AG09309 (cell line): ENCODE measurements at regions not wholly inside any gene's neighbourhood (a gene's known extent, or its start where the extent isn't known, plus 50 kb on each side); places are given as distances from the start of the nearest gene placed in this dataset.

ENCODE experiments used
- DNase-seq: peaks from one replicate; pipeline ENCODE4 v3.0.0-alpha.2; 2010; ENCODE audit warnings: low read depth
- H3K4me3 ChIP-seq: 2 replicates; pipeline ENCODE4 v1.5.1; 2011; ENCODE audit warnings: mild to moderate bottlenecking, low read depth, low read length, moderate library complexity; ENCODE audit not compliant: control insufficient read depth
- CTCF ChIP-seq: IDR thresholded peaks from 2 replicates; pipeline ENCODE4 v1.5.1; 2011; ENCODE audit warnings: mild to moderate bottlenecking, low read depth, low read length, inconsistent platforms; ENCODE audit not compliant: insufficient read depth, control insufficient read depth; ENCODE audit errors: missing control alignments

- H3K4me3 ChIP-seq, result no peak overlapping the region
- TF ChIP-seq CTCF, result no peak
- DNase-seq, result no peak
Observed at GRCh38 chr6:91608428-91608827, 1021.6 kb upstream of the MAP3K7 start.

GRCh38 chr6:91606148-91606901 is 1019.5 kb upstream of the MAP3K7 start:
- DNase-seq, result no peak
- H3K4me3 ChIP-seq, result no peak overlapping the region
- no peak for TF ChIP-seq CTCF

GRCh38 chr6:91600561-91600960 is 1013.7 kb upstream of the MAP3K7 start:
- no peak overlapping the region for H3K4me3 ChIP-seq
- TF ChIP-seq CTCF, result no peak
- DNase-seq, result no peak

GRCh38 chr6:91590191-91590590 is 1003.3 kb upstream of the MAP3K7 start:
- DNase-seq, result no peak
- H3K4me3 ChIP-seq, result no peak overlapping the region
- TF ChIP-seq CTCF, result no peak

GRCh38 chr6:91580635-91581034 is 993.8 kb upstream of the MAP3K7 start:
- DNase-seq, result no peak
- no peak for TF ChIP-seq CTCF
- no peak overlapping the region for H3K4me3 ChIP-seq

- H3K4me3 ChIP-seq, result no peak overlapping the region
- no peak for TF ChIP-seq CTCF
- DNase-seq, result no peak
Observed at GRCh38 chr6:91575032-91575431, 988.2 kb upstream of the MAP3K7 start.
